ENCODE measurements at regions not wholly inside any gene's neighbourhood (a gene's known extent, or its start where the extent isn't known, plus 50 kb on each side); places are given as distances from the start of the nearest gene placed in this dataset.
"Not testable (repeated sequence)": the region's sequence is repeated elsewhere in the genome, so short reads cannot be mapped to it uniquely, and the experiment has no call there.

DNA sequence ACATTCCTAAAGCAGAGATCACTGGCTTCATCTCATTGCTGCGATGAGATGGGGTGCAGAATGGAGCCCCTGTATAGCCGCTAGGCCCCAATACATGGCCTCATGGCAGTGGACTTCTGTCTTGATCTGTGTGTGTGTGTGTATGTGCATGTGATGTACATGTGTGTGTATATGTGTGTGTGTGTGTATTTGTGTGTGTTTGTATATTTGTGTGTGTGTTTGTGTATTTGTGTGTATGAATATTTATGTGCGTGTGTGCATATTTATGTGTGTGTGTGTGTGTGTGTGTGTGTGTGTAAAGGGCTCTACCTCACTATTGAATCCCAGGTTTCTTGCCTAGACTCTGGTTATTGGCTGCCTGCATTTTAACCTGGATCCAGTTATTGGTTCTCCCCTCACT is 958.2 kb downstream of the GRID1 start (continued):
- TF ChIP-seq REST (IDR thresholded peaks at IDR 0.05; ENCODE audit: unreplicated experiment) (no peak), ZNF331 (CRISPR knock-in tag; IDR thresholded peaks at IDR 0.05; ENCODE audit: low read depth) (no peak), JUNB (IDR thresholded peaks at IDR 0.05; ENCODE audit: unreplicated experiment) (no peak), EZH2phosphoT487 (IDR thresholded peaks at IDR 0.05; ENCODE audit: unreplicated experiment) (no peak), STAT1 (IDR thresholded peaks at IDR 0.05; ENCODE audit: unreplicated experiment) (no peak), NANOG (IDR thresholded peaks at IDR 0.05; ENCODE audit: borderline replicate concordance) (no peak), POLR2AphosphoS5 (IDR thresholded peaks at IDR 0.05; ENCODE audit: low read depth) (no peak)

GRCh38 chr10:85410586-85410985 is 956.0 kb downstream of the GRID1 start:
- not testable (repeated sequence) for H3K79me2 ChIP-seq (replicated peaks; ENCODE audit: insufficient read depth); H3K27me3 Mint-ChIP-seq (ENCODE audit: insufficient read depth, low read depth, poor library complexity); H3F3A ChIP-seq (replicated peaks; ENCODE audit: low read depth); H3K27ac Mint-ChIP-seq; H3K4me1 Mint-ChIP-seq; H3K27me3 ChIP-seq (ENCODE audit: insufficient read depth); H4K20me1 ChIP-seq (replicated peaks; ENCODE audit: insufficient read depth); H3K27ac ChIP-seq (ENCODE audit: low read depth); H3K9me2 ChIP-seq (ENCODE audit: insufficient read depth); DNase-seq (ENCODE audit: low spot score); H3K4me3 Mint-ChIP-seq; H3K36me3 ChIP-seq (ENCODE audit: insufficient read depth); H3K4me2 ChIP-seq; ATAC-seq; H3K4me1 ChIP-seq (ENCODE audit: insufficient read depth); H3K4me3 ChIP-seq; H2AFZ ChIP-seq
- Mint-ChIP-seq H3K36me3 (ENCODE audit: low read depth) (peaks cover 25% of the 10 kb centered on the region), H3K9me3 (peaks cover 95% of the 10 kb centered on the region)

DNA sequence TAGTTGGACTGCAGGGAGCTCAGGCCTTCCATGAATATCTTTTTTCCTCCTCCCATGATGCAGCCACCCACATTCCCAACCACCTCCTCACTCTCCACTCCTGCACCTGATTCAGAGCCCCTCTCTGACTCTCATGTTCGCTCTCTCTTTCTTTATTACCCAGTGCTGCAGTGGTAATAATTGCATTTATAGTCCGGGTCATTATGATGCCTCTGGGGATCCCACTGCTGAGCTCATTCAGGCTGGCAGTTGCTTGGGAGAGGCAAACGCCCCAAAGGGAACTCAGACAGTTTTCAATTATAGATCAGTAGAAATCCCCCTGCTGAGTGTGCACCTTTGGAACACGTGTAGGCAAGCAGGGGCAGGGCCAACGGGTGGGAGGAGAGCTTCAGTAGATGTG is 953.0 kb downstream of the GRID1 start:
- ATAC-seq (no peak), DNase-seq (ENCODE audit: low spot score) (no peak)
- no peak for TF ChIP-seq POLR2AphosphoS5 (IDR thresholded peaks at IDR 0.05; ENCODE audit: low read depth)
- TF ChIP-seq JUNB (IDR thresholded peaks at IDR 0.05; ENCODE audit: unreplicated experiment), result no peak
- no peak for TF ChIP-seq STAT1 (IDR thresholded peaks at IDR 0.05; ENCODE audit: unreplicated experiment)
- TF ChIP-seq CTCF (conservative IDR thresholded peaks at IDR 0.05; ENCODE audit: low read depth in 2 of 2), result no peak
- no peak for TF ChIP-seq ETS1 (IDR thresholded peaks at IDR 0.05)
- Mint-ChIP-seq H3K27ac (no peak overlapping the region), H3K4me3 (no peak overlapping the region), H3K36me3 (ENCODE audit: low read depth) (peaks cover 15% of the 10 kb centered on the region; the same call in 2 of the 3 replicates), H3K4me1 (no peaks in the 10 kb centered on the region), H3K9me3 (peaks cover 86% of the 10 kb centered on the region), H3K27me3 (ENCODE audit: insufficient read depth, low read depth, poor library complexity) (no peaks in the 10 kb centered on the region)
- H4K20me1 ChIP-seq (replicated peaks; ENCODE audit: insufficient read depth), result no peaks in the 10 kb centered on the region
- H3K9me2 ChIP-seq (ENCODE audit: insufficient read depth), result no peaks in the 10 kb centered on the region
- no peak overlapping the region for H3K27ac ChIP-seq (ENCODE audit: low read depth)
- no peaks in the 10 kb centered on the region for H3K4me1 ChIP-seq (ENCODE audit: insufficient read depth)
- H2AFZ ChIP-seq, result no peak overlapping the region
- no peaks in the 10 kb centered on the region for H3K79me2 ChIP-seq (replicated peaks; ENCODE audit: insufficient read depth)
- H3K27me3 ChIP-seq (ENCODE audit: insufficient read depth), result no peaks in the 10 kb centered on the region
- H3K4me3 ChIP-seq, result no peak overlapping the region
- no peak overlapping the region for H3K4me2 ChIP-seq
- no peaks in the 10 kb centered on the region for H3K36me3 ChIP-seq (ENCODE audit: insufficient read depth)
- no peaks in the 10 kb centered on the region for H3F3A ChIP-seq (replicated peaks; ENCODE audit: low read depth)

Data from GM23338 (cell line).